ENCODE measurements at regions not wholly inside any gene's neighbourhood (a gene's known extent, or its start where the extent isn't known, plus 50 kb on each side); places are given as distances from the start of the nearest gene placed in this dataset.

DNA sequence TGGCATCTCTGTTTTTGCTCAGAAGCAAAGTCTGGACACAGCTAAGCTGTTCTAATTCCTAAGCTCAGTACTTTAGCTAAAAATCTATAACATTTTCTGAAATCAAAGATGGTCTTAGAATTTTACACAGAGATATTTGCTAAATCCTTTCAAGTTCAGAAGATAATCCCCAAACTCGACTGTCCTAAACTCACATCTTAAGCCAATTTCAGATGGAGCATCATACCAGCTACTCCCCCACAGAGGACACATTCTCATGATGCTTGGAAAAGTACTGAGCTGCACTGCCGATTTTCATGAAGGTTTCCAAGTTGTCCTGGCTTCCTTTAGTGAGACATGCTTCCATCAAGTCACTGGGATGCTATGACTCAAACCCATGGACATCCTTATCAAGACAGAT, 535.5 kb downstream of the SUCLG1 start:
- 59 to 67% methylated on average over 2 of the region's 2 CpGs for WGBS, 2 donors
- Histone ChIP-seq H3K4me3 (ENCODE audit: low read depth in 1 of 2, low read length in 2 of 2) (no peak overlapping the region), H3K4me1 (ENCODE audit: control insufficient read depth in 2 of 2, insufficient read depth in 2 of 2, low read length in 1 of 2) (no peaks in the 10 kb centered on the region), H3K36me3 (ENCODE audit: control insufficient read depth in 2 of 2, insufficient read depth in 2 of 2, low read length in 1 of 2) (no peaks in the 10 kb centered on the region), H3K9me3 (ENCODE audit: control insufficient read depth in 2 of 2, insufficient read depth in 1 of 2, low read depth in 1 of 2, low read length in 1 of 2) (no peaks in the 10 kb centered on the region), H3K27me3 (ENCODE audit: control insufficient read depth in 1 of 2, insufficient read depth in 2 of 2, low read length in 2 of 2) (no peaks in the 10 kb centered on the region), H3K27ac (ENCODE audit: low read depth in 2 of 2, low read length in 1 of 2) (no peak overlapping the region)

DNA sequence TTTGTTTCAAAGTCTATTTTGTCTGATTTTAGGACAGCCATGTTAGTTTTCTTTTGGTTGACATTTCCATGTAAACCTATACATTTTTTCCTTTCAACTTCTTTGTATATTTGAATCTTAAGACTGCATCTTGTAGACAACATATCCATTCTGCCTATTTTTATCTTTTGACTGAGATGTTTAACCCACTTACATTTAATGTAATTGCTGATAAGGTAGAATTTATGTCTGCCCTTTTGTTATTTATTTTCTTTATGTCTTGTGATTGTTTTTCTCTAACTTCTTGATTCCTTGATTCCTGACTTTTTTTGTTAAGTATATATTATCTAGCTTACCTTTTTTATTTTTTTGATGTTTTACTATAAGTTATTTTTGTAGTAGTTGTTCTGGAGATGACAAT, 542.5 kb downstream of the SUCLG1 start:
- H3K9me3 ChIP-seq (ENCODE audit: control insufficient read depth in 2 of 2, insufficient read depth in 1 of 2, low read depth in 1 of 2, low read length in 1 of 2): no peaks in the 10 kb centered on the region
- H3K4me1 ChIP-seq (ENCODE audit: control insufficient read depth in 2 of 2, insufficient read depth in 2 of 2, low read length in 1 of 2): no peaks in the 10 kb centered on the region
- no peaks in the 10 kb centered on the region for H3K27me3 ChIP-seq (ENCODE audit: control insufficient read depth in 1 of 2, insufficient read depth in 2 of 2, low read length in 2 of 2)
- H3K36me3 ChIP-seq (ENCODE audit: control insufficient read depth in 2 of 2, insufficient read depth in 2 of 2, low read length in 1 of 2): no peaks in the 10 kb centered on the region
- no peak overlapping the region for H3K4me3 ChIP-seq (ENCODE audit: low read depth in 1 of 2, low read length in 2 of 2)
- H3K27ac ChIP-seq (ENCODE audit: low read depth in 2 of 2, low read length in 1 of 2): no peak overlapping the region

DNA sequence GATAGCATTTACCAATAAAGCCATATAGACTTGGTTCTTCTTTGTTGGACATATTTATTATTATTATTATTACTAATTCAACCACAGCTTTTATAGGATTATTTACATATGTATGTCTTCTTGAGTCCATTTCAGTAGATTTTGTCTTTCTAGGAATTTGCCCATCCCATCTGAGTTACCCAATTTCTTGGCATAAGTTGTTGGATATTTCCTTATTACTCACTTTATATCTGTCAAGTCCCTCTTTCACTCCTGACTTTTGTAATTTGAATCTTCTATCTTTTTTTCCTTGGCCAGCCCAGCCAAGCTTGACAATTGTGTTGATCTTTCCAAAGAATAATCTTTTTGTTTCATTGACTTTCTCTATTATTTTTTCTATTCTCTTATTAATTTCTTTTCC, 543.7 kb downstream of the SUCLG1 start:
- H3K4me1 ChIP-seq (ENCODE audit: control insufficient read depth in 2 of 2, insufficient read depth in 2 of 2, low read length in 1 of 2): no peaks in the 10 kb centered on the region
- no peak overlapping the region for H3K4me3 ChIP-seq (ENCODE audit: low read depth in 1 of 2, low read length in 2 of 2)
- H3K27me3 ChIP-seq (ENCODE audit: control insufficient read depth in 1 of 2, insufficient read depth in 2 of 2, low read length in 2 of 2): no peaks in the 10 kb centered on the region
- no peaks in the 10 kb centered on the region for H3K9me3 ChIP-seq (ENCODE audit: control insufficient read depth in 2 of 2, insufficient read depth in 1 of 2, low read depth in 1 of 2, low read length in 1 of 2)
- H3K27ac ChIP-seq (ENCODE audit: low read depth in 2 of 2, low read length in 1 of 2): no peak overlapping the region
- H3K36me3 ChIP-seq (ENCODE audit: control insufficient read depth in 2 of 2, insufficient read depth in 2 of 2, low read length in 1 of 2): no peaks in the 10 kb centered on the region

DNA sequence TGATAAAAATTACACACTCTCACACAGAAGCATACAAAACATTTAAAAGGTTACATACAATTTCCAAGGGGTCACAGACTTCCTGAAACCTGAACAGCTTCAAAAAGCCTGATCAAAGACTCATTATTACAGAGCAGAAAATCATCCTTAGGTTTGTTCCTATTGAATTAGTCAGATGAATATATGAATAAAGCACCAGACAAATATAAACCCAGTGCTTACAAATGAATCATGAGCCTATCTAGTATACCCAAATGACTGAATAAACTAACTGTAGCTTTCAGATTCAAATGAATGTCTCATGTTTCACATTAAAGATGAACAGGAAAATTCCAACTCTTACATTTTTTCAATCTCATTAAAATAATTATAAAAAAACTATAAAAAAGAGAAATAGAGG, 550.3 kb downstream of the SUCLG1 start:
- no peak overlapping the region for H3K27ac ChIP-seq (ENCODE audit: low read depth in 2 of 2, low read length in 1 of 2)
- H3K9me3 ChIP-seq (ENCODE audit: control insufficient read depth in 2 of 2, insufficient read depth in 1 of 2, low read depth in 1 of 2, low read length in 1 of 2): no peaks in the 10 kb centered on the region
- no peaks in the 10 kb centered on the region for H3K4me1 ChIP-seq (ENCODE audit: control insufficient read depth in 2 of 2, insufficient read depth in 2 of 2, low read length in 1 of 2)
- H3K27me3 ChIP-seq (ENCODE audit: control insufficient read depth in 1 of 2, insufficient read depth in 2 of 2, low read length in 2 of 2): no peaks in the 10 kb centered on the region
- no peaks in the 10 kb centered on the region for H3K36me3 ChIP-seq (ENCODE audit: control insufficient read depth in 2 of 2, insufficient read depth in 2 of 2, low read length in 1 of 2)
- no peak overlapping the region for H3K4me3 ChIP-seq (ENCODE audit: low read depth in 1 of 2, low read length in 2 of 2)

DNA sequence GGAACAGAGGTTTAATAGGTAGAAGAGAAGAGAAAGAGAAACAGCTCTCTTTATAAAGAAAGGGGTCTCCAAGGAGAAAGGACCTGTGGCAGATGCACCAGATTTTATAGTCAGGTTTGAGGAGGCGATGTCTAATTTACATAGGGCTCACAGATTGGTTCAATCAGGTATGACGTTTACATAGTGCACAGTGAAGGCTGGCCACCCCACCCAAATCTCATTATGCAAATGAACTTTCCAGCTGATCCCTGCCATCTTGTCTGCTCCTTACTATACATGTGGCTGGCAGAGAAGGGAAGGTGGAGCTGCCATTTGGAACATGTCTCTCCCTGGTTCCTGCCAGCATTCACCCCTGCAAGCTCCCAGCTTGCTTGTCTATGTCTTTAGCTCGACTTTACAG, 557.8 kb downstream of the SUCLG1 start:
- no peaks in the 10 kb centered on the region for H3K27me3 ChIP-seq (ENCODE audit: control insufficient read depth in 1 of 2, insufficient read depth in 2 of 2, low read length in 2 of 2)
- H3K36me3 ChIP-seq (ENCODE audit: control insufficient read depth in 2 of 2, insufficient read depth in 2 of 2, low read length in 1 of 2): no peaks in the 10 kb centered on the region
- 58 to 61% methylated on average over 3 of the region's 3 CpGs for WGBS, 2 donors
- H3K9me3 ChIP-seq (ENCODE audit: control insufficient read depth in 2 of 2, insufficient read depth in 1 of 2, low read depth in 1 of 2, low read length in 1 of 2): no peaks in the 10 kb centered on the region
- no peaks in the 10 kb centered on the region for H3K4me1 ChIP-seq (ENCODE audit: control insufficient read depth in 2 of 2, insufficient read depth in 2 of 2, low read length in 1 of 2)
- no peak overlapping the region for H3K27ac ChIP-seq (ENCODE audit: low read depth in 2 of 2, low read length in 1 of 2)
- no peak overlapping the region for H3K4me3 ChIP-seq (ENCODE audit: low read depth in 1 of 2, low read length in 2 of 2)

DNA sequence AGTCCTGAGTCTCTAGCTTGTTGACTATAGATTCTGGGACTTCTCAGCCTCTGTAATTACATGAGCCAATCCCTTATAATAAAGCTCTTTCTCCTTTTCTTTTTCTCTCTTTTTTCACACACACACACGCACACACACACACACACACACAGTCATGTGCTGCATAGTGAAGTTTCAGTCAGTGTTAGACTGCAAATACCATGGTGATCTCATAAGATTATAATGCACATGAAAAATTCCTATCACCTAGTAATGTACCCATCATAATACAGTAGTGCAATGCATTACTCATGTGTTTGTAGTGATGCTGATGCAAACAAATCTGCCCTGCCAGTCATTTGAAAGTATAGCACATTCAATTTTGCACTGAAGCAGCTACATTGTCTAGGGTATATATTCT, 558.2 kb downstream of the SUCLG1 start:
- Histone ChIP-seq H3K4me1 (ENCODE audit: control insufficient read depth in 2 of 2, insufficient read depth in 2 of 2, low read length in 1 of 2) (no peaks in the 10 kb centered on the region), H3K36me3 (ENCODE audit: control insufficient read depth in 2 of 2, insufficient read depth in 2 of 2, low read length in 1 of 2) (no peaks in the 10 kb centered on the region), H3K27ac (ENCODE audit: low read depth in 2 of 2, low read length in 1 of 2) (no peak overlapping the region), H3K9me3 (ENCODE audit: control insufficient read depth in 2 of 2, insufficient read depth in 1 of 2, low read depth in 1 of 2, low read length in 1 of 2) (no peaks in the 10 kb centered on the region), H3K27me3 (ENCODE audit: control insufficient read depth in 1 of 2, insufficient read depth in 2 of 2, low read length in 2 of 2) (no peaks in the 10 kb centered on the region), H3K4me3 (ENCODE audit: low read depth in 1 of 2, low read length in 2 of 2) (no peak overlapping the region)
- 72 to 94% methylated on average over 1 of the region's 1 CpG for WGBS, 2 donors

DNA sequence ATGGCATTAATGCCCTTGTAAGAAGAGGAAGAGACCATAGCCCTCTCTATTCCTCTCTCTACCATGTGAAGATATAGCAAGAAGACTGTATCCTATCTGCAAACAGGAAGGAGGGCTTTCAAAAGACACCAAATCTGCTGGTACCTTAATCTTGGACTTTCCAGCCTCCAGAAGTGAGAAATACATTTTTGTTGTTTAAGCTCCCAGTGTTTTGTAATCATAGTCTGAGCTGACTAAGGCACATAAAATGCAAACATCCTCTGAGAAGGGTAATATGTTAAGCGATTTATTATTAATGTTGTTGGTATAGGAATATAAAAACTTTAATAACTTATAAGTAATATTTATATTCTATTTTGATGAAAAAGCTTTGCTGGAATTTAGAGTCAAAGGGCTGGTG, 559.8 kb downstream of the SUCLG1 start:
- Histone ChIP-seq H3K4me1 (ENCODE audit: control insufficient read depth in 2 of 2, insufficient read depth in 2 of 2, low read length in 1 of 2) (no peaks in the 10 kb centered on the region), H3K36me3 (ENCODE audit: control insufficient read depth in 2 of 2, insufficient read depth in 2 of 2, low read length in 1 of 2) (no peaks in the 10 kb centered on the region), H3K9me3 (ENCODE audit: control insufficient read depth in 2 of 2, insufficient read depth in 1 of 2, low read depth in 1 of 2, low read length in 1 of 2) (no peaks in the 10 kb centered on the region), H3K27ac (ENCODE audit: low read depth in 2 of 2, low read length in 1 of 2) (no peak overlapping the region), H3K4me3 (ENCODE audit: low read depth in 1 of 2, low read length in 2 of 2) (no peak overlapping the region), H3K27me3 (ENCODE audit: control insufficient read depth in 1 of 2, insufficient read depth in 2 of 2, low read length in 2 of 2) (no peaks in the 10 kb centered on the region)
- WGBS, 2 donors: 83 to 84% methylated on average over 1 of the region's 1 CpG

DNA sequence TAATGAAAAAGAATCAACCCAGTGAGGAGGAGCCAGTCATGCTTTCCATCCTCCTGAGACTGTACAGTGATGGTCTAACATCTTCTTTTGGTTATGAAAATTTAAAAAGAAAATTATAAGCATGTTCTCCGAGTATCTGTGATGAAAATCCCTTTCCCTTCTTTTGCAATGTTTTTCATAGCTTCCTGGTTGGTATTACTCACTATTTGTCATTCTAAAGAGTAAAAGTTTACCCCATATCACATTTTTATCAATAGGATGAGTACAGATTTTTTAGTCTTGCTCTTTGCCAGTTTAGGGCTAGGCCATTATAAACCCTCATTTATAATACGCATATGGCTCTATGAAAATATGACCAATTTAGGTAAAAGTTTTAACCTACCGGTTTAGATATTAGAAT, 564.1 kb downstream of the SUCLG1 start:
- no peaks in the 10 kb centered on the region for H3K27me3 ChIP-seq (ENCODE audit: control insufficient read depth in 1 of 2, insufficient read depth in 2 of 2, low read length in 2 of 2)
- no peaks in the 10 kb centered on the region for H3K9me3 ChIP-seq (ENCODE audit: control insufficient read depth in 2 of 2, insufficient read depth in 1 of 2, low read depth in 1 of 2, low read length in 1 of 2)
- H3K4me1 ChIP-seq (ENCODE audit: control insufficient read depth in 2 of 2, insufficient read depth in 2 of 2, low read length in 1 of 2): no peaks in the 10 kb centered on the region
- WGBS, 2 donors: 81 to 82% methylated on average over 3 of the region's 3 CpGs
- H3K27ac ChIP-seq (ENCODE audit: low read depth in 2 of 2, low read length in 1 of 2): no peak overlapping the region
- no peak overlapping the region for H3K4me3 ChIP-seq (ENCODE audit: low read depth in 1 of 2, low read length in 2 of 2)
- H3K36me3 ChIP-seq (ENCODE audit: control insufficient read depth in 2 of 2, insufficient read depth in 2 of 2, low read length in 1 of 2): no peaks in the 10 kb centered on the region

DNA sequence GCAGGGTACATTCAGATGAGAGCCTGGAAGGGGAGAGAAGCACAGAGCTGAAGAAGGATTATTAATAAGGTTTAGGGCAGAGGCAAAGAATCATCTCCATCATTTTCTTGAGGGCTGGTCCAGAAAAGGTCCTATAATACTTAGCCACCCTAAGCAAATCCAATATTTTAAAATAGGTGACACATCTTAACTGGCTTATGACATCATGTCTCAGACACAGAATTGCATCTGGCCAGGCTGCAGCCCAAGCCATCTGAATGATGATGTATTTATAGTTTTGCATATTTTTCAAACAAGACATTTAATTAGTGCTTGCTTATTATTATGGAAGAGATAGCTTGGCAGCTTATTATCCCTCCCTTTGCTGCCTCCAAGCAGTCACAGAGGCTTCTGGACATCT, 571.3 kb downstream of the SUCLG1 start:
- Histone ChIP-seq H3K4me3 (ENCODE audit: low read depth in 1 of 2, low read length in 2 of 2) (no peak overlapping the region), H3K27ac (ENCODE audit: low read depth in 2 of 2, low read length in 1 of 2) (no peak overlapping the region), H3K27me3 (ENCODE audit: control insufficient read depth in 1 of 2, insufficient read depth in 2 of 2, low read length in 2 of 2) (no peaks in the 10 kb centered on the region), H3K36me3 (ENCODE audit: control insufficient read depth in 2 of 2, insufficient read depth in 2 of 2, low read length in 1 of 2) (no peaks in the 10 kb centered on the region), H3K9me3 (ENCODE audit: control insufficient read depth in 2 of 2, insufficient read depth in 1 of 2, low read depth in 1 of 2, low read length in 1 of 2) (no peaks in the 10 kb centered on the region), H3K4me1 (ENCODE audit: control insufficient read depth in 2 of 2, insufficient read depth in 2 of 2, low read length in 1 of 2) (no peaks in the 10 kb centered on the region)

DNA sequence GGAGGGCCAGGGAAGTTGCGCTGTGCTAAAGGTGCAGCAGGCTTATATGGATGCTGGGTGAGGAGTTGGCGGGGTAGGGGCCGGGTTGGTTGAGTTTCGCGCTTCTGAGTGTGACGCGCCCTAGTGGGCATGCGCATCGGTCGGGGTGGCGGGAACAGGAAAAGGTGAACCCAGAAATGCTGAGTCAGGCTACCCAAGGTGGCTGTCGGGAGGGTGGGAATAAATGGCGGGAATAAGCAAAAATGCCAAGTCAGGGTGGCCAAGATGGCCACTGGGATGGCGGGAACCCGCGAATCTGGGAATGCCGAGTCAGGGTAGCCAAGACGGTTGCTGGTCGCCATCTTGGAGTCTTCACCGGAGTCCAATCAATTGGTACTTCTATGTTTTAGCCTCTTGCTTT, 580.0 kb downstream of the SUCLG1 start:
- Histone ChIP-seq H3K4me1 (ENCODE audit: control insufficient read depth in 2 of 2, insufficient read depth in 2 of 2, low read length in 1 of 2) (no peaks in the 10 kb centered on the region), H3K27me3 (ENCODE audit: control insufficient read depth in 1 of 2, insufficient read depth in 2 of 2, low read length in 2 of 2) (no peaks in the 10 kb centered on the region), H3K4me3 (ENCODE audit: low read depth in 1 of 2, low read length in 2 of 2) (no peak overlapping the region), H3K9me3 (ENCODE audit: control insufficient read depth in 2 of 2, insufficient read depth in 1 of 2, low read depth in 1 of 2, low read length in 1 of 2) (peaks cover 0 to 12% of the 10 kb centered on the region in 2 donors), H3K27ac (ENCODE audit: low read depth in 2 of 2, low read length in 1 of 2) (no peak overlapping the region), H3K36me3 (ENCODE audit: control insufficient read depth in 2 of 2, insufficient read depth in 2 of 2, low read length in 1 of 2) (no peaks in the 10 kb centered on the region)
- WGBS, 2 donors: 93 to 98% methylated on average over 20 of the region's 20 CpGs

Measured in esophagus (tissue), 2 donors.